ENCODE measurements at regions not wholly inside any gene's neighbourhood (a gene's known extent, or its start where the extent isn't known, plus 50 kb on each side); places are given as distances from the start of the nearest gene placed in this dataset.

- Histone ChIP-seq H3K36me3 (no peaks in the 10 kb centered on the region), H3K27ac (replicated peaks) (peak overlapping the region; percentile 40), H3K4me3 (no peak overlapping the region), H3K27me3 (ENCODE audit: low read depth) (no peaks in the 10 kb centered on the region), H3K4me1 (peaks cover 9% of the 10 kb centered on the region), H3K9me3 (replicated peaks) (peaks cover 23% of the 10 kb centered on the region)
- intact Hi-C loops (cut with micrococcal nuclease), result no loop called here
- TF ChIP-seq CTCF (IDR thresholded peaks at IDR 0.05; ENCODE audit: borderline replicate concordance), result peak; percentile 50
- DNase-seq, result no peak
These were observed 642.9 kb upstream of the KCNMB2 start for GRCh38 chr3:177893331-177893730.

- no peaks in the 10 kb centered on the region for H3K27me3 ChIP-seq (ENCODE audit: low read depth)
- TF ChIP-seq CTCF (IDR thresholded peaks at IDR 0.05; ENCODE audit: borderline replicate concordance), result no peak
- H3K36me3 ChIP-seq, result no peaks in the 10 kb centered on the region
- H3K4me3 ChIP-seq, result no peak overlapping the region
- H3K9me3 ChIP-seq (replicated peaks), result peaks cover 32% of the 10 kb centered on the region
- intact Hi-C loops (cut with micrococcal nuclease), result no loop called here
- H3K4me1 ChIP-seq, result peaks cover 9% of the 10 kb centered on the region
- no peak for DNase-seq
- H3K27ac ChIP-seq (replicated peaks), result no peak overlapping the region
These were observed 642.0 kb upstream of the KCNMB2 start for GRCh38 chr3:177894081-177894728.

GRCh38 chr3:177898185-177898584 is 638.1 kb upstream of the KCNMB2 start:
- H3K9me3 ChIP-seq (replicated peaks), result peaks cover 53% of the 10 kb centered on the region
- H3K4me1 ChIP-seq, result peaks cover 9% of the 10 kb centered on the region
- no peak overlapping the region for H3K4me3 ChIP-seq
- TF ChIP-seq CTCF (IDR thresholded peaks at IDR 0.05; ENCODE audit: borderline replicate concordance), result no peak
- H3K27ac ChIP-seq (replicated peaks), result no peak overlapping the region
- H3K27me3 ChIP-seq (ENCODE audit: low read depth), result no peaks in the 10 kb centered on the region
- no peaks in the 10 kb centered on the region for H3K36me3 ChIP-seq
- intact Hi-C loops (cut with micrococcal nuclease), result no loop called here
- DNase-seq, result no peak

- Histone ChIP-seq H3K9me3 (replicated peaks) (peaks cover 53% of the 10 kb centered on the region), H3K27ac (replicated peaks) (no peak overlapping the region), H3K27me3 (ENCODE audit: low read depth) (no peaks in the 10 kb centered on the region), H3K4me3 (no peak overlapping the region), H3K36me3 (no peaks in the 10 kb centered on the region), H3K4me1 (peaks cover under 1% of the 10 kb centered on the region)
- DNase-seq, result no peak
- TF ChIP-seq CTCF (IDR thresholded peaks at IDR 0.05; ENCODE audit: borderline replicate concordance), result no peak
- intact Hi-C loops (cut with micrococcal nuclease), result no loop called here
These were observed 636.8 kb upstream of the KCNMB2 start for GRCh38 chr3:177899275-177900067.

GRCh38 chr3:177902876-177903275 is 633.4 kb upstream of the KCNMB2 start:
- no peak for TF ChIP-seq CTCF (IDR thresholded peaks at IDR 0.05; ENCODE audit: borderline replicate concordance)
- intact Hi-C loops (cut with micrococcal nuclease), result no loop called here
- Histone ChIP-seq H3K36me3 (no peaks in the 10 kb centered on the region), H3K27me3 (ENCODE audit: low read depth) (no peaks in the 10 kb centered on the region), H3K4me3 (no peak overlapping the region), H3K27ac (replicated peaks) (no peak overlapping the region), H3K4me1 (peaks cover 22% of the 10 kb centered on the region), H3K9me3 (replicated peaks) (peaks cover 35% of the 10 kb centered on the region)
- no peak for DNase-seq

Measured in left ventricle myocardium inferior (tissue), 1 donor.